ENCODE measurements at regions not wholly inside any gene's neighbourhood (a gene's known extent, or its start where the extent isn't known, plus 50 kb on each side); places are given as distances from the start of the nearest gene placed in this dataset.

DNA sequence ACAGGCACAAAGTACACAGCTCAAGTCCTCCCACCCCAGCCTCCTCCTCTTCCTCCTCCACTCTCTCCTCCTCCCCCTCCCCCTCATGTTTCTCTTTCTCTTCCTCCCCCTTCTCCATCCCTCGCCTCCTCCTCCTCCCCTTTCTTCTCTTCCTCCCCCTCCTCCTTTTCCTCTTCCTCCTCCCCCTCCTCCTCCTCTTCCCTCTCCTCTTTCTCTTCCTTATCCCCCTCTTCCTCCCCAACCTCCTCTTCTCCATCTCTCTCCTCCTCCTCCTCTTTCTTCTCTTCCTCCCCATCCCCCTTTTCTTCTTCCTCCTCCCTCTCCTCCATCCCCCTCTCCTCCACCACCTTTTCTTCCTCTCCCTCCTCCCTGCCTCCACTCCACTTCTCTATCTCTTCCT, 276.3 kb upstream of the TSHZ3 start:
- H3K9me3 ChIP-seq, result no peaks in the 10 kb centered on the region
- TF ChIP-seq, protein P1, sequence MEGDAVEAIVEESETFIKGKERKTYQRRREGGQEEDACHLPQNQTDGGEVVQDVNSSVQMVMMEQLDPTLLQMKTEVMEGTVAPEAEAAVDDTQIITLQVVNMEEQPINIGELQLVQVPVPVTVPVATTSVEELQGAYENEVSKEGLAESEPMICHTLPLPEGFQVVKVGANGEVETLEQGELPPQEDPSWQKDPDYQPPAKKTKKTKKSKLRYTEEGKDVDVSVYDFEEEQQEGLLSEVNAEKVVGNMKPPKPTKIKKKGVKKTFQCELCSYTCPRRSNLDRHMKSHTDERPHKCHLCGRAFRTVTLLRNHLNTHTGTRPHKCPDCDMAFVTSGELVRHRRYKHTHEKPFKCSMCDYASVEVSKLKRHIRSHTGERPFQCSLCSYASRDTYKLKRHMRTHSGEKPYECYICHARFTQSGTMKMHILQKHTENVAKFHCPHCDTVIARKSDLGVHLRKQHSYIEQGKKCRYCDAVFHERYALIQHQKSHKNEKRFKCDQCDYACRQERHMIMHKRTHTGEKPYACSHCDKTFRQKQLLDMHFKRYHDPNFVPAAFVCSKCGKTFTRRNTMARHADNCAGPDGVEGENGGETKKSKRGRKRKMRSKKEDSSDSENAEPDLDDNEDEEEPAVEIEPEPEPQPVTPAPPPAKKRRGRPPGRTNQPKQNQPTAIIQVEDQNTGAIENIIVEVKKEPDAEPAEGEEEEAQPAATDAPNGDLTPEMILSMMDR (IDR thresholded peaks at IDR 0.05), result no peak
- no peak overlapping the region for H3K4me3 ChIP-seq (ENCODE audit: low read depth in 1 of 2, low read length in 1 of 2)
- H3K4me1 ChIP-seq (ENCODE audit: control insufficient read depth in 1 of 2, insufficient read depth in 1 of 2, low read depth in 1 of 2, low read length in 1 of 2), result no peaks in the 10 kb centered on the region
- no peaks in the 10 kb centered on the region for H3K36me3 ChIP-seq
- no peaks in the 10 kb centered on the region for H3K27me3 ChIP-seq
- no peak overlapping the region for H3K27ac ChIP-seq

DNA sequence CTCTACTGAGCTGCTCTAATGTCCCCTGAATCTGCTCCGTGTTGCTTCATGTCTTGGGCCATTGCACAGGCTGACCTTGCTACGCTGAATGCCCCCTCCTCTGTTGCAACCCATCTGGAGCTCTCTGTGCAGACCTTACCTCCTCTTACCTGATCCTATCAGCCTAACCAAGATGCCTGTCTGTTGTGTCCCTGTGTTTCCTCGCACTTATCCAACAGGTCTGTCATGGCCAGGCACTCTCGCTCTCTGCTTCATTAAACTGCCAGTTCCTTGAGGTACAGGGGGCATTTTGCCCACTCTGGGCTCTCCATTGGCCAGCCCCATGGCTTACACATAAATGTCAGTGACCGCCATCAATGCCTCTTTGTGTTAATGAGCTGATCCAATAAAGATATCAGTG, 277.7 kb upstream of the TSHZ3 start:
- no peak overlapping the region for H3K4me3 ChIP-seq (ENCODE audit: low read depth in 1 of 2, low read length in 1 of 2)
- TF ChIP-seq, protein P1 (IDR thresholded peaks at IDR 0.05), result no peak
- no peaks in the 10 kb centered on the region for H3K27me3 ChIP-seq
- H3K36me3 ChIP-seq, result no peaks in the 10 kb centered on the region
- H3K4me1 ChIP-seq (ENCODE audit: control insufficient read depth in 1 of 2, insufficient read depth in 1 of 2, low read depth in 1 of 2, low read length in 1 of 2), result no peaks in the 10 kb centered on the region
- no peaks in the 10 kb centered on the region for H3K9me3 ChIP-seq
- H3K27ac ChIP-seq, result no peak overlapping the region

DNA sequence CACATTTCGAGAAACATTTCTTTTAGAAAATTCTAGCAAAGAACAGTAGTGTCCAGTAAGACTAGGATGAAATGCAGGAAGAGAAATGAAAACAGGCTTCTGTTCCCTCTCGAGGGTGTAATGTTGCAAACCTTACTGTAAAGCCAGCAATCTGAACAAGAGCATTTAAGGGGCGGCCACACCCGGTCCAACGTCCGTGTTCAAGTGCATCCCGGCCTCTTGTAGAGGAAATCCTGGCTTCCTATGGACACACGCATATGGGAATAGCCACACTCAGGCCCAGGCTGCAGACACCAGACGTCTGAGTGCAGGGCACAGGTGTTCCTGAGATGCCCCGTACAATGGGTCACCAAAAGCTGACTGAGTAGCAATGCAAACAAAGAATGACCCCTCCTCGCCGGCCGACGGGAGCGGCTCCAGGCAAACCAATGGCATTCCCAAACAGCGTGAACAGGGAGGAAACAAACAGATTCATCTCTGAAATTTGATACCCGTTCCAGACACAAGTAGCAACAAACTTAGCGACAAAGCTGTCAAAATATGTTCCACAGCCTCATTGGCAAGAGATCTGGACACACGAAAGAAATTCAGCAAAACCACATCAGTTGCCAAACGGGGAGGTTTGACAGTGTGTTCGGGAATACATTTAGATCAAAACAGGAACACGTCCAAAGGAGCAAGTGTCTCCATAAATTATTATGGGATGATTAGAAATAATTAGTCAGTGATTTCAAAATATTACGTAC, 278.6 kb upstream of the TSHZ3 start:
- Histone ChIP-seq H3K9me3 (no peaks in the 10 kb centered on the region), H3K27me3 (no peaks in the 10 kb centered on the region), H3K4me3 (ENCODE audit: low read depth in 1 of 2, low read length in 1 of 2) (no peak overlapping the region), H3K27ac (no peak overlapping the region), H3K36me3 (no peaks in the 10 kb centered on the region), H3K4me1 (ENCODE audit: control insufficient read depth in 1 of 2, insufficient read depth in 1 of 2, low read depth in 1 of 2, low read length in 1 of 2) (no peaks in the 10 kb centered on the region)
- TF ChIP-seq, protein P1 (IDR thresholded peaks at IDR 0.05), result no peak

DNA sequence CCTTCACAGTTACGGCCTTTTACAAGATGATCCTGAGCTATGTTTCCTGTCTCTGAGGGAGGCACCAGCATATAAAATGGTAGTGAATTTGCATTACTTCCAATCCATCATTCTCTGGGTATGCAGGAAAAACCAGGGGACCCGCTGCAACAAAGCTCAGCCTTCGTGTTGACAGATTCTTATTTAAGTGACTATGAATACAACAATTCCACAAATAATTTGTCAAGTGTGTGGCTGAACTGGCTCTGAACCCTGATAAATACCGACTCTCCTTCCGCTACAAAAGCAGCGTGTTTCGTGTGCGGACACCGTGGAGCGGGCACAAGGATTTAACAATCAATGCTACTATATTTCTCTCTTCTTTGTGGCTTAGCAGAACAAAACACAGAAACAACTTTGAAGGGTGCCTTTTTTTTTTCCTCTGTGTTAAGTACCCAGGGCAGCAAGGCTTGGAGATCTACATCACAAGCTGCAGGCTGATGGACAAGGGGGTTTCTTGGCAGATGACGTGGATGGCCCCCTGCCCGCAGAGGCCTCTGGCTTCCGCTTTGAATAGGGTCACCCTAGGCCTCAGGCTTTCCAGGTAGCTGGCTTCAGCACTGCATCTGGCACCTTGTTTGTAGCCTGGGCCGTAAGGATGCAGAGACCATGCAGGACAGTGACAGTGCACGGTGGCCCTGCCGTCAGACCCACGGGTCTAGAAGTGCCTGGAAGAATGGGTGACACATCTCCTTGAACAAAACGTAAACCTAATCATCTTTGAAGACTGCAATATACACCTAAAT, 280.5 kb upstream of the TSHZ3 start:
- Histone ChIP-seq H3K27ac (no peak overlapping the region), H3K4me1 (ENCODE audit: control insufficient read depth in 1 of 2, insufficient read depth in 1 of 2, low read depth in 1 of 2, low read length in 1 of 2) (no peaks in the 10 kb centered on the region), H3K27me3 (no peaks in the 10 kb centered on the region), H3K4me3 (ENCODE audit: low read depth in 1 of 2, low read length in 1 of 2) (no peak overlapping the region), H3K36me3 (no peaks in the 10 kb centered on the region), H3K9me3 (no peaks in the 10 kb centered on the region)
- TF ChIP-seq, protein P1 (IDR thresholded peaks at IDR 0.05), result no peak

DNA sequence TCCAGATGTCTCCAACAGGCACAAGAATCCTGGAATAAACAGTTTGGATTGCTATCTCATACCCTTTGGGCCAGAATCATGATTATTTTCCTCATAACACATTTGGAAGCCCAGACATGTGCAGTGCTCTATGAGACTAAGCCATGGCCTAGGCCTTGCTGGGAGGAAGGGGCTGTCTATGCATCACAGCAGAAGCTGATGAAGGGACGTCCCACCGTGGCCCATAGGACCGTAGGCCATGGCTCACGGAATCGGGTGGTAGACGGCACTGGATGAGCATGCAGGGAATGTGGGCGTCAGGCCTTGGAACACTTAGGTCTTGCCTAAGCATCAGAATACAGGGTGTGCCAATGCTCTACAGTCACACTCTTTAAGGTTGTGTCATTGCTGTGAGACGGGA, 283.8 kb upstream of the TSHZ3 start:
- TF ChIP-seq, protein P1 (IDR thresholded peaks at IDR 0.05), result no peak

More for the DNA sequence above, 283.8 kb upstream of the TSHZ3 start:
- Histone ChIP-seq H3K4me3 (ENCODE audit: low read depth in 1 of 2, low read length in 1 of 2) (no peak overlapping the region), H3K9me3 (no peaks in the 10 kb centered on the region), H3K27ac (no peak overlapping the region), H3K27me3 (no peaks in the 10 kb centered on the region), H3K36me3 (no peaks in the 10 kb centered on the region), H3K4me1 (ENCODE audit: control insufficient read depth in 1 of 2, insufficient read depth in 1 of 2, low read depth in 1 of 2, low read length in 1 of 2) (no peaks in the 10 kb centered on the region)
